Gastroesophageal sphincter (tissue), 3 donors: ENCODE measurements at regions not wholly inside any gene's neighbourhood (a gene's known extent, or its start where the extent isn't known, plus 50 kb on each side); places are given as distances from the start of the nearest gene placed in this dataset.

Experiments
- CTCF ChIP-seq, 4 experiments: fragments of 200-600 bp in 2 of 4; fragments of 450-650 bp in 2 of 4; sonication (generic) in 1 of 4; IDR thresholded peaks; one replicate each; pipeline ENCODE4 v1.5.1; 2017 to 2019; ENCODE audit warnings: antibody characterized with exemption in 4 of 4, mild to moderate bottlenecking in 2 of 4, moderate library complexity in 2 of 4
- POLR2A ChIP-seq, 2 donors: fragments of 450-650 bp; IDR thresholded peaks; one replicate each; pipeline ENCODE4 v1.6.1; 2017; ENCODE audit warnings: antibody characterized with exemption in 2 of 2, mild to moderate bottlenecking in 2 of 2, moderate library complexity in 1 of 2

- TF ChIP-seq CTCF (IDR thresholded peaks at IDR 0.05) (no peak), POLR2A (IDR thresholded peaks at IDR 0.05) (no peak)
Measured at GRCh38 chr15:39411102-39411989, 169.5 kb upstream of the THBS1 start.
